Breast epithelium (tissue), 4 donors: ENCODE measurements at regions not wholly inside any gene's neighbourhood (a gene's known extent, or its start where the extent isn't known, plus 50 kb on each side); places are given as distances from the start of the nearest gene placed in this dataset.

ENCODE experiments used
- DNase-seq, 2 donors: peaks; one replicate each; pipeline ENCODE4 v3.0.0-alpha.2; 2019; ENCODE audit warnings: low spot score in 2 of 2
- H3K27ac ChIP-seq, 2 donors: fragments of 200-600 bp; sonication (generic) in 1 of 2; one replicate each; pipeline ENCODE4 v1.5.1; 2016 to 2019; ENCODE audit warnings: mild to moderate bottlenecking in 1 of 2
- H3K27me3 ChIP-seq, 2 donors: fragments of 200-600 bp; sonication (generic) in 1 of 2; one replicate each; pipeline versions ENCODE4 v1.5.1 to v1.6.0; 2017 to 2019; ENCODE audit warnings: control low read depth in 1 of 2, mild to moderate bottlenecking in 1 of 2
- H3K36me3 ChIP-seq: fragments of 200-600 bp; one replicate; pipeline ENCODE4 v1.5.1; 2019
- H3K4me1 ChIP-seq, 2 donors: fragments of 200-600 bp; sonication (generic); one replicate each; pipeline ENCODE4 v1.5.1; 2016 to 2019; ENCODE audit warnings: control low read depth in 1 of 2
- H3K4me3 ChIP-seq, 3 donors: fragments of 200-600 bp; sonication (generic); 1 replicate in 2 of 3; 2 replicates in 1 of 3; pipeline ENCODE4 v1.5.1; 2016 to 2019; ENCODE audit warnings: mild to moderate bottlenecking in 3 of 3, moderate library complexity in 2 of 3
- H3K9me3 ChIP-seq, 2 donors: fragments of 200-600 bp; sonication (generic) in 1 of 2; one replicate each; pipeline ENCODE4 v1.5.1; 2016 to 2019; ENCODE audit warnings: control low read depth in 1 of 2
- POLR2A ChIP-seq: fragments of 450-650 bp; IDR thresholded peaks from one replicate; pipeline ENCODE4 v1.6.1; 2016; ENCODE audit warnings: antibody characterized with exemption, mild to moderate bottlenecking, moderate library complexity
- POLR2AphosphoS5 ChIP-seq, 3 donors: sonication (generic); formaldehyde crosslinking; IDR thresholded peaks; one replicate each; pipeline ENCODE4 v1.6.1; 2017; ENCODE audit warnings: antibody characterized with exemption in 3 of 3
- intact Hi-C: fragments of 100-400 bp; cut with DNase I; formaldehyde crosslinking; loops from one replicate; pipeline ENCODE4 v1.15.1; 2023; ENCODE audit warnings: low total_unique reads
- TF ChIP-seq, protein P1 (sequence below), 3 donors: fragments of 450-650 bp; IDR thresholded peaks; one replicate each; pipeline ENCODE4 v1.5.1; 2016 to 2017; ENCODE audit warnings: antibody characterized with exemption in 3 of 3, mild to moderate bottlenecking in 3 of 3, moderate library complexity in 3 of 3

DNA sequence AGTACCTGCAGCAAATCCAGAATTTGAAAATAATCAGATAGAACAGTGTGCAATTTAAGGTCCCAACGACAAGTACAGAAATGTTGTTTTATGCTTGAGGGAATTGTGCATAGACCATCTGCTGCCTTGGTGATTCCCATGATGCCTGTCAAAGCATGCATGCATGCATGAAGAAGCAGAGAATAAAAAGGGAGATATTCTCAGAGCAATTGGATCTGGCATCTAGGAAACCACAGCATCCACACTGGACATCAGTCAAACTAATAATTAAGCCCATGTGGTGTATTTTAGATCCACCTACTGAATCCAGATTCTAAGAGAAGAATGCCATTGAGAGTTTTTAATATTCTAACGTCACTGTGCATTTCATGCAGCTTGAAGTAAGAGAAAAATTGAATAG lies 361.2 kb downstream of the FSIP2 start:
- intact Hi-C loops = no loop called here
- no peaks in the 10 kb centered on the region for H3K36me3 ChIP-seq
- H3K4me1 ChIP-seq = no peaks in the 10 kb centered on the region
- TF ChIP-seq, protein P1, sequence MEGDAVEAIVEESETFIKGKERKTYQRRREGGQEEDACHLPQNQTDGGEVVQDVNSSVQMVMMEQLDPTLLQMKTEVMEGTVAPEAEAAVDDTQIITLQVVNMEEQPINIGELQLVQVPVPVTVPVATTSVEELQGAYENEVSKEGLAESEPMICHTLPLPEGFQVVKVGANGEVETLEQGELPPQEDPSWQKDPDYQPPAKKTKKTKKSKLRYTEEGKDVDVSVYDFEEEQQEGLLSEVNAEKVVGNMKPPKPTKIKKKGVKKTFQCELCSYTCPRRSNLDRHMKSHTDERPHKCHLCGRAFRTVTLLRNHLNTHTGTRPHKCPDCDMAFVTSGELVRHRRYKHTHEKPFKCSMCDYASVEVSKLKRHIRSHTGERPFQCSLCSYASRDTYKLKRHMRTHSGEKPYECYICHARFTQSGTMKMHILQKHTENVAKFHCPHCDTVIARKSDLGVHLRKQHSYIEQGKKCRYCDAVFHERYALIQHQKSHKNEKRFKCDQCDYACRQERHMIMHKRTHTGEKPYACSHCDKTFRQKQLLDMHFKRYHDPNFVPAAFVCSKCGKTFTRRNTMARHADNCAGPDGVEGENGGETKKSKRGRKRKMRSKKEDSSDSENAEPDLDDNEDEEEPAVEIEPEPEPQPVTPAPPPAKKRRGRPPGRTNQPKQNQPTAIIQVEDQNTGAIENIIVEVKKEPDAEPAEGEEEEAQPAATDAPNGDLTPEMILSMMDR (IDR thresholded peaks at IDR 0.05) = no peak
- TF ChIP-seq POLR2AphosphoS5 (IDR thresholded peaks at IDR 0.05) = no peak
- TF ChIP-seq POLR2A = no peak
- no peak overlapping the region for H3K4me3 ChIP-seq
- no peak overlapping the region for H3K27ac ChIP-seq
- no peak for DNase-seq
- H3K27me3 ChIP-seq = no peaks in the 10 kb centered on the region
- H3K9me3 ChIP-seq = no peaks in the 10 kb centered on the region

DNA sequence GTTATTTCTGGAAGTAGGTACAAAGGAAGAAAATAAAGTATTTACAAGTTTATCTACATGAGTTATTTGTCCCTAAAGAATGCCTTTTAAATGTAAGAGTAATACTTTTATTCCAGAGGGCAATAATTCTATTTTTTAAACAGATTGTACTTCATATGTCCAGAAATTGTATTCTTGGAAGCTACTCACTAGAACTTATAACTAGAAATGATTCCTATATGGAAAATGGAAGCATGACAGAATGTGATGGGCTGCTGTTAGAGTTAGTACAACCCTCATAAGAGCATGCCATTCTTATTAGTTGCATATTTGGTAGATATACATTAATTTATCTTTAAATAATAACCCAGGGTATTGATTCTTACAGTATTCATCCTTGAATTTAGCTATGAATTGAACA lies 362.0 kb downstream of the FSIP2 start:
- Histone ChIP-seq H3K27me3 (no peaks in the 10 kb centered on the region), H3K4me1 (no peaks in the 10 kb centered on the region), H3K9me3 (no peaks in the 10 kb centered on the region), H3K36me3 (no peaks in the 10 kb centered on the region), H3K27ac (no peak overlapping the region), H3K4me3 (no peak overlapping the region)
- TF ChIP-seq POLR2AphosphoS5 (IDR thresholded peaks at IDR 0.05) = no peak
- intact Hi-C loops = no loop called here
- DNase-seq = no peak

DNA sequence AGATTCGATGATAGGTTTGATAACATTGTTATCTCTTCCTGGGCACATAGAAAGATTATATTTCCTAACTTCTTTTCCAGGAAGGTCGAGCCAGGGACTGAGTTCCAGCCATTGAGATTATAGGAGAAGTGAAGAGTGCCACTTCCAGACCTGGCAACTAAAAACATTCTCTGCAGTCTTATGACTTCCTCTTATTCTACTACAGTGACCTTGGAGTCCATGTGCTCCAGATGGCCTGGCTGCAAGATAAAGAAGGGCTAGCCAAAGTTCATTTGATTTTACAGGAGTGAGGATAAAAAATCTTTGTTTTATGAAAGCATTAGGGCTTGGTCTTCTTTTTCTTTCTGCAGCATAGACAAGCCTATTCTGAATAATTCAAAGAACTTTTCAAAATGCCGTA lies 363.0 kb downstream of the FSIP2 start:
- DNase-seq = no peak
- no peaks in the 10 kb centered on the region for H3K27me3 ChIP-seq
- no peak overlapping the region for H3K27ac ChIP-seq
- no peaks in the 10 kb centered on the region for H3K9me3 ChIP-seq
- H3K36me3 ChIP-seq = no peaks in the 10 kb centered on the region
- TF ChIP-seq POLR2AphosphoS5 (IDR thresholded peaks at IDR 0.05) = no peak
- TF ChIP-seq, protein P1 (IDR thresholded peaks at IDR 0.05) = no peak
- no peak for TF ChIP-seq POLR2A
- H3K4me3 ChIP-seq = no peak overlapping the region
- no peaks in the 10 kb centered on the region for H3K4me1 ChIP-seq
- intact Hi-C loops = no loop called here

DNA sequence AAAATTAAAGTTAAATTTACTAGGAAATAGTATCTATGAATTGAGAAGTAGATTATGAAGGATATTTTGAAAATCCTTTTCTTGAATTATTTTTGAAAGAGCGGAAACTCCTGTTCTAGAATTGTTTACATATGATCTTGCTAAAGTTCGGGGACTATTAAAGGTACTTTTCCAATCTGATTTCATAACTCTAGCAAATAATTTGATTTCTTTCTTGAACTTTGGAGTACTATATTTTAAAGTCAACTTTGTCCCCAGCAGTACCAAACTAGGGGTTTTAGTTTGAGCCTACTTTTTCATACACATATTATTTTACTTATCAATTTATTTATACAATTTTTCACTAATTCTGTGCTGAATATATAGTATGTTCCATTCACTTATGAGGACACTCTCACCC lies 364.7 kb downstream of the FSIP2 start:
- H3K9me3 ChIP-seq = no peaks in the 10 kb centered on the region
- no peaks in the 10 kb centered on the region for H3K36me3 ChIP-seq
- H3K4me3 ChIP-seq = no peak overlapping the region
- DNase-seq = no peak
- no peaks in the 10 kb centered on the region for H3K4me1 ChIP-seq
- TF ChIP-seq POLR2AphosphoS5 (IDR thresholded peaks at IDR 0.05) (no peak), POLR2A (no peak)
- TF ChIP-seq, protein P1 (IDR thresholded peaks at IDR 0.05) = no peak
- intact Hi-C loops = no loop called here
- H3K27ac ChIP-seq = no peak overlapping the region
- no peaks in the 10 kb centered on the region for H3K27me3 ChIP-seq

DNA sequence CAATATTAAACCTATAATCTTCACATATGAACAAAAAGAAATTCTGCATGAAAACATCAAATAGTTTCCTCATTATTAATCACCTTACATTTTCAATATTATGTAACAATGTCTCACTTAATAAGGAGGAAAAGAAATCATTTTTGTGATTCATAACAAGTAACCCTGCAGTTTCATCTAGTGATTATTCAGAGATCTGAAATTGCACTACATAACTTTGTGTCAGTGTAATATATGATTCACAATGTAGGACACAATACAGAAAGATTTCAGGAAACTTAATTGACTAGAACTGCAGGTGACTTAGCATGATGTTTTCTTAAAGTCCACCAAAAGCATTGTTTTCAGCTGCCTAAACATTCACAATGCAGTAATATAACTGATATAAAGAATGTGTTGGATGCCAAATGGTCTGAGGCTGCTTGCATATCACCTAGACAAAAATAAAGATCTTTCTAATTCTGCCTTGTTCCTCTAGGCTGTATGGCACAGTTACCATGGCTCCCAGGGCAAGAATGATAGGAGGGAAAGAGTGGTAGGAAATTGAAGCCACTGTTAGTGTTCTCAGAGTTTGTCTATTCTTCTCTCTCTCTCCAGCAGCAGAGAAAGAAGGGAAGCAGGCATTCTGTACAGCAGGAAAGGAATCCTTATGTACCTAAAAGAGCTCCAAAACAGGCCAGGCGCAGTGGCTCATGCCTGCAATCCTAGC lies 366.6 kb downstream of the FSIP2 start:
- TF ChIP-seq POLR2A (no peak), POLR2AphosphoS5 (IDR thresholded peaks at IDR 0.05) (no peak)
- TF ChIP-seq, protein P1 (IDR thresholded peaks at IDR 0.05) = no peak
- no peaks in the 10 kb centered on the region for H3K36me3 ChIP-seq
- no peak overlapping the region for H3K4me3 ChIP-seq
- H3K4me1 ChIP-seq = no peaks in the 10 kb centered on the region
- intact Hi-C loops = no loop called here
- DNase-seq = no peak
- no peak overlapping the region for H3K27ac ChIP-seq
- H3K9me3 ChIP-seq = no peaks in the 10 kb centered on the region
- H3K27me3 ChIP-seq = no peaks in the 10 kb centered on the region

DNA sequence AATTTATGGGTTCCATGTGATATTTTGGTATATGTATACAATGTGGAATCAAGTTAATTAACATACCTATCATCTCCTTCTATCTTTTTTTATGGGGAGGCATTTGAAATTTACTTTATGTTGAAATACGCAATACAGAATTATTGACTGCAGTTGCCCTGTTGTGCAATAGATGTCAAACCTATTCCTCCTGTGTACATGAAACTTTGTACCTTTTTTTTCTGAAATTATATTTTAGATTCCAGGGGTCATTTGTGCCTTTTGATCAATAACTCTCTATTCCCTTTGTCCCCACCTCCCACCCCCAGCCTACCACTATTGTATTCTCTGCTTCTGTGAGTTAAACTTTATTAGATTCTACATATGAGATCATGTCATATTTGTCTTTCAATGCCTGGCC lies 369.9 kb downstream of the FSIP2 start:
- H3K36me3 ChIP-seq = no peaks in the 10 kb centered on the region
- no peaks in the 10 kb centered on the region for H3K27me3 ChIP-seq
- no peak overlapping the region for H3K4me3 ChIP-seq
- H3K27ac ChIP-seq = no peak overlapping the region
- TF ChIP-seq, protein P1 (IDR thresholded peaks at IDR 0.05) = no peak
- TF ChIP-seq POLR2AphosphoS5 (IDR thresholded peaks at IDR 0.05) = no peak
- TF ChIP-seq POLR2A = no peak
- intact Hi-C loops = no loop called here
- no peaks in the 10 kb centered on the region for H3K9me3 ChIP-seq
- DNase-seq = no peak
- H3K4me1 ChIP-seq = no peaks in the 10 kb centered on the region
